Epithelial cell of proximal tubule (primary cell): ENCODE measurements at regions not wholly inside any gene's neighbourhood (a gene's known extent, or its start where the extent isn't known, plus 50 kb on each side); places are given as distances from the start of the nearest gene placed in this dataset.

ENCODE experiments used
- DNase-seq: peaks from one replicate; pipeline ENCODE4 v3.0.0-alpha.2; 2011; ENCODE audit warnings: low read depth
- H3K4me3 ChIP-seq: 2 replicates; pipeline ENCODE4 v1.5.1; 2011; ENCODE audit warnings: low read depth, mild to moderate bottlenecking, low read length
- CTCF ChIP-seq: conservative IDR thresholded peaks from 2 replicates; pipeline ENCODE4 v1.5.1; 2012; ENCODE audit warnings: low read depth, mild to moderate bottlenecking, low read length

DNA sequence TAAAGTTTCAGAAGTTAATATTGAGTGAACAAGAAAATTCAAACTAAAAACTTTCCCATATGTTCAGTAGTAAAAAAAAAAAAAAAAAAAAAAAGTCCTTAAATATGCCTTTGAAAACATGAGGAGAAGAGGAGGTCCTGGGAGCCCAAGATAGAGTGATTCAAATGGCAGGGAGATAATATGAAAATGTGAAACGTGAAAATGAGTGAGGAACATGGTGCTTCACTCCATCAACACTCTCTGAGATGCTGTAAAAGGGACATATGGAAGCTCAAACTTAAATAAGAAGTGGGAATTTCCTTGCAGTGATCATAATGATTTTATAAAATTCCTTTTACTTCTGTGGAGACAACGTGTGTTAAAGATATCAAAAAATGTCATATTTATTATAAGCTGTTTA lies 423.9 kb downstream of the PABPC4L start:
- no peak for TF ChIP-seq CTCF
- H3K4me3 ChIP-seq, result no peak overlapping the region
- no peak for DNase-seq

- no peak overlapping the region for H3K4me3 ChIP-seq
- DNase-seq, result no peak
- no peak for TF ChIP-seq CTCF
Observed at GRCh38 chr4:133776961-133777360, 424.6 kb downstream of the PABPC4L start.

DNA sequence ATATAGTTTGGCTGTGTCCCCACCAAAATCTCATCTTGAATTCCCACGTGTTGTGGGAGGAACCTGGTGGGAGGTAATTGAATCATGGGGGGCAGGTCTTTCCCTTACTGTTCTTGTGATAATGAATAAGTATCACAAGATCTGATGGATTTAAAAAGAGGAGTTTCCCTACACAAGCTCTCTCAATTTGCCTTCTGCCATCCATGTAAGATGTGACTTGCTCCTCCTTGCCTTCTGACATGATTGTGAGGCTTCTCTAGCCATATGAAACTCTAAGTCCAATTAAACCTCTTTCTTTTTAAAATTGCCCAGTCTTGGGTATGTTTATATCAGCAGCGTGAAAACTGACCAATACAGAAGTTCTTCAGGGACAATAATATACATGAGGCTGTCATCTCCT lies 425.1 kb downstream of the PABPC4L start:
- DNase-seq, result no peak
- TF ChIP-seq CTCF, result no peak
- H3K4me3 ChIP-seq, result no peak overlapping the region

GRCh38 chr4:133775881-133776280 lies 425.7 kb downstream of the PABPC4L start:
- DNase-seq, result no peak
- TF ChIP-seq CTCF, result no peak
- H3K4me3 ChIP-seq, result no peak overlapping the region

GRCh38 chr4:133775469-133775868 lies 426.1 kb downstream of the PABPC4L start:
- DNase-seq, result no peak
- no peak for TF ChIP-seq CTCF
- no peak overlapping the region for H3K4me3 ChIP-seq

- TF ChIP-seq CTCF, result no peak
- H3K4me3 ChIP-seq, result no peak overlapping the region
- DNase-seq, result no peak
Observed at GRCh38 chr4:133759428-133759827, 442.2 kb downstream of the PABPC4L start.

DNA sequence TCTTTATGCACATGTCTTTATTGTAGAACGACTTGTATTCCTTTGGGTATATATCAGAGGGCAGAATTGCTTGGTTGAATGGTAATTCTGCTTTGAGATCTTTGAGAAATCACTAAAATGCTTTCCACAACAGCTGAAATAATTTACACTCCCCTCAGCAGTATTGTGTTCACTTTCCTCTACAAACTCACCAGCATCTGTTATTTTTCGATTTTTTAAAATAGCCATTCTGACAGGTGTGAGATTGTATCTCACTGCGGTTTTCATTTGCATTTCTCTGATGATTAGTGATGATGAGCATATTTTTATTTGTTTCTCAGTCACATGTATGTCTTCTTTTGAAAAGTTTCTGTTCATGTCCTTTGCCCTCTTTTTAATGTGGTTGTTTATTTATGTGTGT lies 459.8 kb downstream of the PABPC4L start:
- no peak for DNase-seq
- TF ChIP-seq CTCF, result no peak

More for the DNA sequence above, 459.8 kb downstream of the PABPC4L start:
- H3K4me3 ChIP-seq, result no peak overlapping the region
